GM12892 (cell line): ENCODE measurements at regions not wholly inside any gene's neighbourhood (a gene's known extent, or its start where the extent isn't known, plus 50 kb on each side); places are given as distances from the start of the nearest gene placed in this dataset.

Experiments used
- POLR2A ChIP-seq: IDR thresholded peaks from 2 replicates; pipeline ENCODE4 v1.6.1; 2011; ENCODE audit warnings: low read depth, low read length, control low read depth
- POLR2AphosphoS5 ChIP-seq: IDR thresholded peaks from 2 replicates; pipeline ENCODE4 v1.6.1; 2011; ENCODE audit warnings: low read depth, low read length, control low read depth
- TAF1 ChIP-seq: IDR thresholded peaks from 2 replicates; pipeline ENCODE4 v1.6.1; 2011; ENCODE audit warnings: low read depth, mild to moderate bottlenecking, control low read depth, low read length, borderline replicate concordance

- no peak for TF ChIP-seq POLR2A
- no peak for TF ChIP-seq POLR2AphosphoS5
- TF ChIP-seq TAF1, result no peak
These were observed 166.3 kb upstream of the SKOR2 start for GRCh38 chr18:47417807-47418206.
